GM19324 (cell line): ENCODE measurements at regions not wholly inside any gene's neighbourhood (a gene's known extent, or its start where the extent isn't known, plus 50 kb on each side); places are given as distances from the start of the nearest gene placed in this dataset.
"Not testable (repeated sequence)": the region's sequence is repeated elsewhere in the genome, so short reads cannot be mapped to it uniquely, and the experiment has no call there.

Source experiments
- ATAC-seq: cut with Tn5 transposase; IDR thresholded peaks from one replicate; pipeline ENCODE4 v1.9.1; 2021; ENCODE audit warnings: mild to moderate bottlenecking, moderate library complexity; ENCODE audit not compliant: unreplicated experiment, low FRiP score

- ATAC-seq = no peak
These were observed 1583.6 kb downstream of the CDH8 start for GRCh38 chr16:60452646-60453045.

GRCh38 chr16:60438894-60439293, 1597.3 kb downstream of the CDH8 start:
- ATAC-seq = no peak

GRCh38 chr16:60432472-60432871, 1603.8 kb downstream of the CDH8 start:
- no peak for ATAC-seq

- ATAC-seq = no peak
These were observed 1616.4 kb downstream of the CDH8 start for GRCh38 chr16:60419859-60420258.

GRCh38 chr16:60414613-60415012, 1621.6 kb downstream of the CDH8 start:
- no peak for ATAC-seq

- ATAC-seq = no peak
These were observed 1622.3 kb downstream of the CDH8 start for GRCh38 chr16:60413969-60414368.

GRCh38 chr16:60407606-60408005, 1628.6 kb downstream of the CDH8 start:
- no peak for ATAC-seq

GRCh38 chr16:60407034-60407433, 1629.2 kb downstream of the CDH8 start:
- no peak for ATAC-seq

GRCh38 chr16:60405286-60405685, 1631.0 kb downstream of the CDH8 start:
- no peak for ATAC-seq

- no peak for ATAC-seq
These were observed 1631.8 kb downstream of the CDH8 start for GRCh38 chr16:60404401-60404800.

GRCh38 chr16:60402941-60403340, 1633.3 kb downstream of the CDH8 start:
- ATAC-seq = not testable (repeated sequence)

- ATAC-seq = no peak
These were observed 1643.9 kb downstream of the CDH8 start for GRCh38 chr16:60392380-60392779.

GRCh38 chr16:60371591-60371990, 1637.5 kb upstream of the GOT2 start:
- no peak for ATAC-seq

GRCh38 chr16:60367739-60368138, 1633.6 kb upstream of the GOT2 start:
- no peak for ATAC-seq

GRCh38 chr16:60363566-60363965, 1629.5 kb upstream of the GOT2 start:
- no peak for ATAC-seq

GRCh38 chr16:60359866-60360265, 1625.8 kb upstream of the GOT2 start:
- not testable (repeated sequence) for ATAC-seq

GRCh38 chr16:60359412-60359811, 1625.3 kb upstream of the GOT2 start:
- not testable (repeated sequence) for ATAC-seq

GRCh38 chr16:60357876-60358522, 1623.9 kb upstream of the GOT2 start:
- not testable (repeated sequence) for ATAC-seq

- ATAC-seq = no peak
These were observed 1612.1 kb upstream of the GOT2 start for GRCh38 chr16:60346256-60346655.

GRCh38 chr16:60337671-60338070, 1603.6 kb upstream of the GOT2 start:
- no peak for ATAC-seq

GRCh38 chr16:60331168-60331567, 1597.1 kb upstream of the GOT2 start:
- no peak for ATAC-seq

GRCh38 chr16:60329108-60329507, 1595.0 kb upstream of the GOT2 start:
- no peak for ATAC-seq

- ATAC-seq = no peak
These were observed 1594.0 kb upstream of the GOT2 start for GRCh38 chr16:60328152-60328551.
